AG09319 (cell line): ENCODE measurements at regions not wholly inside any gene's neighbourhood (a gene's known extent, or its start where the extent isn't known, plus 50 kb on each side); places are given as distances from the start of the nearest gene placed in this dataset.
A peak's percentile ranks its signal among the peaks of the same experiment; 100 is the strongest.

Experiments used
- DNase-seq: peaks from one replicate; pipeline ENCODE4 v3.0.0-alpha.2; 2010; ENCODE audit warnings: low read depth; ENCODE audit errors: extremely low read depth
- CTCF ChIP-seq: IDR thresholded peaks from 2 replicates; pipeline ENCODE4 v1.5.1; 2011; ENCODE audit warnings: low read depth, mild to moderate bottlenecking, inconsistent platforms, low read length, moderate library complexity

- TF ChIP-seq CTCF: no peak
- peak; percentile 28 for DNase-seq
These were observed 211.7 kb downstream of the DKK1 start for GRCh38 chr10:52525761-52526160.

- TF ChIP-seq CTCF: no peak
- DNase-seq: no peak
These were observed 212.3 kb downstream of the DKK1 start for GRCh38 chr10:52526251-52526823.

GRCh38 chr10:52532650-52533290 lies 218.7 kb downstream of the DKK1 start:
- no peak for DNase-seq
- TF ChIP-seq CTCF: no peak

GRCh38 chr10:52533986-52534385 lies 219.9 kb downstream of the DKK1 start:
- no peak for TF ChIP-seq CTCF

GRCh38 chr10:52539463-52539862 lies 225.4 kb downstream of the DKK1 start:
- no peak for TF ChIP-seq CTCF
- DNase-seq: no peak

More at GRCh38 chr10:52533986-52534385, 219.9 kb downstream of the DKK1 start:
- no peak for DNase-seq

- no peak for DNase-seq
- no peak for TF ChIP-seq CTCF
These were observed 226.5 kb downstream of the DKK1 start for GRCh38 chr10:52540479-52540984.

- no peak for TF ChIP-seq CTCF
These were observed 227.0 kb downstream of the DKK1 start for GRCh38 chr10:52541006-52541473.

More at GRCh38 chr10:52541006-52541473, 227.0 kb downstream of the DKK1 start:
- DNase-seq: peak; percentile 35
